Right renal pelvis (tissue), 4 donors: ENCODE measurements at regions not wholly inside any gene's neighbourhood (a gene's known extent, or its start where the extent isn't known, plus 50 kb on each side); places are given as distances from the start of the nearest gene placed in this dataset.

Experiments
- DNase-seq, 4 donors: peaks; one replicate each; pipeline ENCODE4 v3.0.0-alpha.2; 2013; ENCODE audit warnings: low read depth in 4 of 4, low spot score in 3 of 4, missing footprints in 1 of 4

DNA sequence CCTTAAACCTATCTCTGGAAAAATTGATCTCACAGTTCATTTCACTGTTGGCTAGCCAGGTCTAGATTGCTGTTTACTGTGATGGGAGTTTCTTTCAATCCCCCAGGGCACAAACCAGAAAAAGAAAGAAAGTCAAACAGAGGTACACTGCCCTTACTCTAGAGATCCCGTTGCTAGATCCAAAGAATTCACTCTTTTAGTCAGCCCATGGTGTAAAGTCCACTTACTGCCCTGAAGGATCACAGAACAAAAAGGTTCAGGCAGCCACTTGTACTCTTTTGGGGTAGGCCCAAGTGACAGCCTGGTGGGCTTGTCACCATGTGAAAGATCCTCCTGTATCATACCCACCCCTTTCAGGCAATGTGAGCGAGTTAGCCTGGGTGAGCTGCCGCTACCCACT lies 162.6 kb upstream of the CCDC179 start:
- no peak for DNase-seq

DNA sequence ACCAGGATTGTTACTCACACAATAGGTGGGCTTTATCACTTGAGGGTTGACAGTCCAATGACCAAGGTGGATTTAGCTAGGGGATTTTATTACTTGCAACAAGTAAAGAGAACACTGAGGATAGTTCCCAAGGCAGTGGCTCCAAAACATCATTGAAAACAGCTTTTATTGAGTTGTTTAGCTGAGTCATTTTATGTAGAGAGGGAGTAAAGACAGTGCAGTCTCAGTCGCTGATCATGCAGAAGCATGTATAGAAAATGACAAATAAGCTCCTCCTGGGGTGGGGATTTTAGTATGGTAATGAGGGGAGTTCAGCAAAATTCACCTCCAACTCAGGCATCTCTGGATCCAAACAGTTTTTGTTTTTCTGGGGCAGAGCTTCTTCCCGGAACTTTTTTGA lies 163.0 kb upstream of the CCDC179 start:
- DNase-seq, result no peak

DNA sequence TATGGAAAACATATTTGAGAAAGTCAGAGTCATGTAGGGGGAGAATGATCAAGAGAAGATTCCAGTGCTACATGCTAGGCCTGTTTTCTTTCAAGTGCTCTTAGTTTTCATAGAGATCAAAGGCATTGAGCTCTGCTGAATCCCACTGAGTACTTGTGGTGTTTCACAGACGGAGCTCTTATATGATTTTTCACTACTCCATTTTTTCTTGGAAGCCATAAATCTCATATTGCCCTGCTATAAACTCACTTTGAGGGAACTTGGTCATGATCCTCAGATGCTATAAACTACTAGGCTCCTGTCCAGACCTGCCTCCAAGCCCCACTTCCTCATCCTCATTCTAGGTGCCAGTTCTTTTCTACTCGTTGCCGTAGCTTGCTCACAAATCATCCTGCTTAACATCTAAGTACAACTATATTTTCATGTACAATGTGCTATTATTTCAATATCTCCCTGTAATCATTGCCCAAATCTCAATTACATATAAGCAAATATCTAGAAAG lies 180.8 kb upstream of the CCDC179 start:
- DNase-seq, result no peak

DNA sequence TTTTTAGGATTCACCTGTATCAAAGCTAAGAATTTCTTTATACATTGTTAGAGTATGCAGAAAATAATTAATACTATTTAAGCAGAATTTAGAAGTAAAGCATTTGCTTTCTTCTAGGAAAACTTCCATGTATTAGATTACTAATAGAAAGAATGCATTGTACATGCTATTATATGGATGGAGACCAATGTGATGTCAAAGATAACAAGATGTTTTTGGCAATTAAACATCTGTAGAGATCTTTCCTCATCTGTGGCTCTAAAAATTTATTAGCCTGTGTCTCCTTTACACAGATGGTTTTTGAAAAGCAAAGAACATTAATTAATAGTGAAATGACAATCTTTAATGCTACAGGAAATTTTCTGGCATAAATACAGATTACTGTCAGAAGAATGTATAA lies 198.4 kb upstream of the CCDC179 start:
- no peak for DNase-seq

DNA sequence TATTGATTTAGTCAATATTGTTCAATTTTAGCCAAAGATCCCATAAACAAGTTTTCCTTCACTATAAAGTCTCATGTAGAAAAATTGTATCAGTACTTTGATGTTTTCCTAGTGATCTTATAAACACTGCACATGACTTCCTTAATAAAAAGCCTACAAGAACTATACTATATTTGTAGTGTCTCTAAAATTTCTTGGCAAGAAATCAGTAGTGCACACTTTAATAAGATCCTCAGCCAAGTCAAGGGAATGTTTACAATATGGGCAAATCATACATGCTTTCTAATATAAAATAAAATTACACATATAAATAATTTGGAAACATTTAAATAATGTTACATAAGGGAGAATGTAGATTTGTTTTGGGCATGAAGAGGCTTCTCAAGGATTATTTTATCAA lies 203.0 kb upstream of the CCDC179 start:
- no peak for DNase-seq

DNA sequence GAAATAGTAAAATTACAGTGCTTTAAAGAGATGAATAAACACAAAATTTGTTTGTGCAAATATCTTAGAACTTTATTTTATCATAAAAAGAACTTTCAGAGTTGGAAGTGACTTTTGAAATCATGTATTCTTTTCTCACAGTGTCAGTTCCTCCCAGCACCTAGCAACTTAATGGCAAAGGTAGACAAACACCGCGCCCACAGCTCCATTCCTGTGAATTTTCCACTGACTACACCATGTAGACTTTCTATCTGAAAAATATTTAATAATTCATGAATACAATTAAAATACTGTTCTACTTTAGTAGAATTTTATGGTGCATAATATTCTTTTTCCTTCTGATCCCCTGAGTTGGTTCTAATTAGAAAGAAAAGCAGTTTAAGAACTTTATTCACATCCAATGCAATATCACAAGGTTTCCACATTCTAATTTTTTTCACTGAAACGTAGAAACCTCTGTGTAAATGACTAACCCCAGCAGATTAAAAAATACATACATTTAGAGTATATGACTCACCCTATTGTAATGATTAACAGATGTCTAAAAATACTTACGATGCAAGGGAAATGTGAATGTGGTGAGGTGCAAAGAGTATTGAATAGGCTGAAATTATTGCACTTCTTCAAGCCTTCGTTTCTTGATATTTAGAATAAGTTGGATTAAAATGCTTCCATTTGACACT lies 218.2 kb upstream of the CCDC179 start:
- DNase-seq, result no peak

DNA sequence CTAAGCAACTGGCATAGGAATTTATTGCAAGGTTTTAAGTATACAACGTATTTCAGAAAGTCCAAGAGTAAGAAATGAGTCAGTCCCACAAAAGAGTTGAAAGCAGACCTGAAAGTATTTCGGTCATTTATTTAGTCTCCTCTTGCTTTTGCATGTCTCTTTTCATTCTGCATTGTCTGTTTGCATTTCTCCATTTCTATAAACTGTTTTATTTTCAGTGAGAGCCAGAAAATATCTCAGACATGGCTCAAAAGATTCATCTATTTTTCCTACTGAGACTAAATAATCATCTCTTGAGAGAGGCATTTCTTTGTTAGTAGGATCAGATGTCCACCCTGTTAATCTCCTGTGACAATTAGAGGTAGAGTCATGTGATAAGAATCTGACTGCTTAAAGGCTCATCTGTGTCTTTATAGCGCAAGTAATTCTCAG lies 219.1 kb upstream of the CCDC179 start:
- DNase-seq, result no peak

DNA sequence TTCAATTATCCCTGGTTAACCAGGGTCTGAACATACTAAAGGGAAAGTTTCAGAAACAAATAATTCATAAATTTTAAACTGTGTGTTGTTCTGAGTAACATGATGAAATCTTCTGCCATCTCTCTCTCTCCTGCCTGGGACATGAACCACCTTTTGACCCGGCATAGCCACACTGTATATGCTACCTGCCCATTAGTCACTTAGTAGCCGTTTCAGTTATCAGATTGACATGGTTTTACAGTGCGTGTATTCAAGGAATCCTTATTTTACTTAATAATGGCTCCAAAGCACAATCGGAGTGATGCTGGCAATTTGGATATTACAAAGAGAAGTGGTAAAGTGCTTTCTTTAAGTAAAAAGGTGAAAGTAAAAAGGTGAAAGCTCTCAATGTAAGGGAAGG lies 227.1 kb upstream of the CCDC179 start:
- no peak for DNase-seq

DNA sequence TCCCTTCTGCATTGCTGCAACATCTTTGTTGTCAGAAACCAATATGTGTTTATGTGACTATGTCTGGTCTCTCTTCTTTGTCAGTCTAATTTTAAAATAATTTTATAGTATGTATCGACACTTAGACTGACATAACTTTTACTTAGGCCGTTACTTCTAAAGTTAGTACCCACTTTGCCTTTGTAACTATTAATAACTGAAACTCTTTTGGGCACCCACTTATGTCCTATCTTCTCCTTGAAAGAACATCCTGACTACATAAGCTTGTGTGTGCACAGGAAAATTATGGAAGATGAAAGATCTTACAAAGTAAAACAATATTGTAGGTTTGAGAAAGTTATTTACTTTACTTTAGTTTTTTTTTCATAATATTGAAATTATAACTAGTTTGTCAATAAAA lies 230.4 kb upstream of the CCDC179 start:
- no peak for DNase-seq

DNA sequence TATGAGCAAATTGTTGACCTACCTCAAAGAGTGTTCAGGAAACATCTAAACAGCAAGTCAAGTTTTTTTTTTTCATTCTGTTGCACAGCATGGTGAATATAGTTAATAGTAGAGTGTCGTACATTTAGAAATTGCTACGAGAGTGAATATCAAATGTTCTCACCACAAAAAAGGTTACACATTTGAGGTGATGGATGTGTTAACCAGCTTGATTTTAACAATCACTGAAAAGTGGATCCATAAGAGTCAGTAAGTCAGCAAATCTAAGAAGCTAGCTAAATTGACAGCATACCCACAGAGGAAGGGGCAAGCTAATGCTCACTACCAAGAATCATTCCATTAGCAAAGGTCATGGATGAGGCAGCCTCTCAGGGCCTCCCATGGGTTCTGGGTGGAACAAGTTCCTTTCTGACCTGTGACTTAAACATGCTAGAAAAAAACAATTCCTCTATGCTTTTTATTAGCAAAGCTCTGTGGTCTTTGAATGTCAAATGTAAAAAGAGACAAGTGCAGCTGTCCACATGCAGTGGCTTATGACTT lies 235.4 kb upstream of the CCDC179 start:
- no peak for DNase-seq

DNA sequence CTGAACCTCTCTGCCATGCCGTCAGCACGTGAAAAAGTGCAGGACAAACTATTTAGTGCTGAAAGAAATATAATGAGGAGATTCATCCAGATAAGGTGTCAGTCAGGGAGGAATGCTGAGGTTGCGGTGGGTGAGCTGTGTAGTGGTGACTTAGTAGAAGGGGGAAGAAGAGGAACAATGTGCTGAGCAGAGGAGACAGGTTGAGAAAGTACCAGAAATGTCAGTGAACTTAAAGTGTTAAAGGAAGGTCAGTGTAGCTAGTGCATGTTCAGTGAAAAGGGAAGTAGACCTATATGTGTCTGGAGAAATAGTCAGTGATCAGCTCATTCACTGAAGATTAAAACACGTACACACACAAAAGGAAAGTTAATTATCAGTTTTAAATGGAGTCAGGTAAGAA lies 237.6 kb upstream of the CCDC179 start:
- DNase-seq, result no peak

DNA sequence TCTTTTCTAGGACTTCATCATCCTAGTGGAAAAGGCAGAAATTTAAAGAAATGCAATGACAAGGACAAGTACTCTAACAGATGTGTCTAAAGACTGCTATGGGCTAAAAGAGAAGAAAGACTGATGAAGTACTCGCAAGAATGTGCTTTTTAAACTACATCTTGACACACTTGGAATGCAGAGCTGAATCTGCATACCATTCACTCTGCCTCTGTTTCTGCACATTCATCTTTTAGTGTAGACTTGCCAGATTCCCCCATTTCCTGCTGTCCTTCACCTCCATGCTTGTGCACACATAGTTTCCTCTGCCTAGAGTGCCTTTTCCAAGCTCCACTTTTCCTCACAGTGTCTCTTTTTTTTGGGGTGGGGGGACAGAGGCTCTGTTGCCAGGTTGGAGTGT lies 239.0 kb upstream of the CCDC179 start:
- DNase-seq, result no peak

DNA sequence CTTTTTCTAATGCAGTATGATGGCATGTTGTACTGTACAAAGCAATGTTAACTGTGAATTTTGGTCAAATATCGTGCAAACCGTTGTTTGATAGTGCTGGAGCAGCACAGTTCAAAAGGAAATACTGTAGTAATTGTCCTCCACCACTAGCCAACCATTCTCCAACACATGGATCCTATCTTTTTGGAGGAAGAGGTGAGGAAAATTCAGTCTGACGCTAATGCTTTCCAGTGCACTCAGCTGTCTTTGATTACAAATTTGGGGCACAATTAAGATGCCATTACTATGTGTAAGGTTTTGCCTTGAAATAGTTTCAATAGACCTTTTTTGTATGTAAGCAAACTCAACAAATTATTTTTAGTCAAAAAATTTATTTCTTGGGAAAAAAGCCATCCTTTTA lies 240.5 kb upstream of the CCDC179 start:
- DNase-seq, result no peak

DNA sequence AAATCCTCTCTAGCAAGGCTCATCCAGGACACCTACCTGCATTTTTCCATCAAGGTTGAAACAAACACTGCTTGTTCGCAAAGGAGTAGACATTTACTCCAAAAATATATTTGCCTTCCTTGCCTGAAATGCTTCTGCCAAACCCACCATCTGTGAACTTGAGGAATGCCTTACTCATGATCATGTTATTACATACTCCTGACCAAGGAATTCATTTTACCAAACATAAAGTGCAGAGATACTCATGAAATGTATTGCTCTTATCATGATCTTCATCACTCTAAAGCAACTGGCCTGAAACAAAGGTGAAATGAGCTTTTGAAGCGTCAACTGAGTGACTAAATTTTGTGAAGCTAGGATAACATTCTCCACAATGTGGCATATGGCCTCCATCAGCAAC lies 243.1 kb upstream of the CCDC179 start:
- DNase-seq, result no peak

DNA sequence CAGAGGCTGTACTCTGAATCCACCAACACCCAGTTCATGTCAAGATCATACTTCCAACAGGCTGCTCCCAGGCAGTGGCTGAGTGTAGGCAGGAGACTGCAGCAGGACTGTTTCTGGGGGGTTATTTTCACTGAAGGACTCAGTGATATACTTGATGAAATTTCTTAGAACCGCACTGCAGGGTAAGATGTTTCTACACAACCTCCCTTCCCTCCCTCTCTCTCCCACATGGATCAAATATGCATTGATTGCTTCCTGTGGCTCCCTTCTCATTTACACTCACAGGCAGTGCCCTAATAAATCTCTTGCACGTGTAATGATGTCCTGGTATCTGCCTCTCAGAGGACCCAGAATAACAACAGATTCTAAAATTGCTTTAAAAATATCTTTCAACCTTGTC lies 251.3 kb upstream of the CCDC179 start:
- peak in 1 of 4 donors; percentile 38 for DNase-seq

DNA sequence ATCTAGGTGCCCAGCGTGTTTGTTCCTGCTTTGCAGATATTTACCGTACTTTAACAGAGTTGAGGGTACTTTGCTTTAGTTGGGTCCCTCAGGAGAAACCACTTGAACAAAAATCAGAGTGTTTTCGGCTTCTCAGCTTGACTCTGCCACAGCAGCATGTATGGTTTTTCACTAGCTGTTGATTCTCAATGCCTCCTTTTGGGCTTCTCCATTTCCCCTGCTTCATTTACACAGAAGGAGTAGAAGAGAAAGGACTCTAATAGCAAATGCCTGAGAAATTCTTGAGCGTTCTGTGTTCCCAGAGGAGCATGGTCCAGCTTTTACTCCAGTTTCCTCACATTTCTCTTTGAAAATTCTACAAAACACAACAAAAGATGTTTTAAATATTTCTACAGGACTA lies 252.1 kb upstream of the CCDC179 start:
- DNase-seq, result no peak

DNA sequence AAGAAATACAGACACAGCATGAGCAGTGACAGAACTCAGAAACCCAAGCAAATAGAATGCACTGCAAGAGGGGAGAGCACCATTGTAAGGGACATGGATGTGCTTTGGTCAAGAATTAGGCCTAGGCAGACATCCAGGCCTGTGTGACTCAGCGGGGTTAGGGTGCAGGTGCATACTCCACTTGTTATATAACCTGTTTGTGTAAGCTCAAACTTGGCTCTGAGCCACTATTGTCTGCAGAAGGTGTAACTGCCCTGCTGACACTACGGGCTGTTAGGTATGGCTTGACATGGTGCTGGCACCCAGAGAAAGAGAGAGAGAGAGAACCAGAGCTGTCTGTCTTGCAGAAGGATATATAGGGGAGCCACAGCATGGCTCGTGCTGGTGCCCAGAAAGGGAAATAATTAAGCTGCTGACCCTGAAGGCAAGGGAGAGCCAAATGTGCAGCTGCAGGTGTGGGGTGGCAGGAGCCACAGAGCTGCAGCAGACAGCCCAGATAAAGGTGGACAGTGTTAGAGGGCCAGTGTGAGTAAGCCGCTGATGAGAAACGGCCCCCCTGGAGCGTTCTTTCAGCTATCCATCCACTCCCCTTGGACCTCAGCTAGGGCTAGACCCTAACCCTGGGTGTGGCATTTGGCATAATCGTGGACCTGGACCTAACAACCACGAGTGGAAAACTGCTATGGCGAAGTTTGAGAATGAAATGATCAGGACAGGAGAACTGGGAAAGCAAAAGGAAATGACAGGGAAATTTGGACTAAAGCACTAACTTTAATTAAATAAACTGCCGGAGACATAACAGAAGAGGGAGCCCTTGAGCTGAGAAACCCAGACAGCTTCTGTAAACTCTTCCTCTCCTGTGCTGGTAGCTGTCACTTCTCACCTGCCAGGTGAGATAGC lies 253.0 kb upstream of the CCDC179 start:
- DNase-seq, result peak; percentile 26 to 42 (median 35)

DNA sequence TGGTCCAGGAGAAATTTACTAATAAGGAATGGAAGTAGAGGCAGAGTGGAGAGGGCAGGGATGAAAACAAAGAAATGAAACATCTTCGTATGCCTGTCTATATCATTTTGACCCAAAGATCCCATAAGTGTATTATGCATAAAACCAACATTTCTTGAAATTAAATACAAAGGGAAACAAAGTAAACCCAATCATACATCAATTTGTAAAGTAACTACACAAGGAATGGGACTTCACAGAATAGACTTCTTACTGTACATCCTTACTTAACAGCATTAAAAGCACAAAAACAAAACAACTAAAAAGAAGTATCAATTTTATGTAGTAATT lies 253.6 kb upstream of the CCDC179 start:
- DNase-seq, result no peak

DNA sequence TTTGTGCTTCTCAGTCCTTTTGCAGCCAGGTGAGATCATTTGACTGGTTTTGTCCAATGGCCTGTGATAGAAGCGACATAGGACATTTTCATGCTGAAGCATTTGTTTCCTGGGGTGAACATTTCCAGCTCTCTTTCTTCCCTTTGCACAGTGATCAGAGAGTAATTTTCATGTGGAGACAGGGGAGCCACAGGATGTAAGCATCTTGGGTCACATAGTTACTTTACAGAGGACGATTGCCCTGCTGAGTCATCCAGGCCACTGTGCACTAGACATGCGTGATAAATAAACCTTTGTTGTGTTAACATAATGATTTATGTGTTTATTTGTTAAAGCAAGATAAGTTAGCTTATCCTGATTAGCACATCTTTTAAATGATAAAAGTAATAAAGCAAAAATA lies 263.5 kb upstream of the CCDC179 start:
- DNase-seq, result no peak

DNA sequence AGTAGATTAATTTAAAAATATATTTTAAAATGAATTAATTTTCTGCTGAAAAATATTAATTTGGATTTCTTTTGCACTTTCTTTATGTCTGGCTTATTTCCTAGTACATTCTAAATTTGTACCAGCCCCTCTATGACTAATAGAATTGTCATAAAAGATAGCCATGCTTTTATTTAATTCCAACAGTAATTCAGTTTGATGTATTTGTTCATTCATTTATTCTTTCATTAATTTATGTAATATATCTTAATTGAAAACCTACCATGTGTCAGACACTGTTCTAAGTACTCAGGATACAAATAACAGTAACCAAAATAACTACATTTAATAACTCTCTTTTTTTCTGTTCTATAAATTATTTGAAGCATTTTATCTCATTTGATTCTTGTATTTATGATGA lies 264.0 kb upstream of the CCDC179 start:
- no peak for DNase-seq

DNA sequence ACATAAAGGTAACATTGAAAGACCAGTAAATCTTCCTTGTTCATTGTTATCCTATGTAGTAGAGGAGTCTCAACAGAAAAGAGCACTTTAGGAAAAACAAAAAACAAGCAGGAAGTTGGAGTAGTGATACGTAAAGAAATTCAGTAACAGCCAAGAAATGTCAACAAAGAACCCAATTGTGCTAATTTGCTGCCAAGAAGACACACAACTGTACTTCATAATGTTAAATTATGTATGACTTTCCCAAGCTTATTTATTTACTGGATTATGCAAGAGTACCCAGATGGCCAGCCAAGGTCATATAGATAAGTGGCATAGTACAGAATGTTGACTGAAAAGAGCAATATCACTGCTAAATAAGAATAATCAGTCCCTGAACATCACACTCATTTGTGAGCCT lies 264.7 kb upstream of the CCDC179 start:
- DNase-seq, result no peak

DNA sequence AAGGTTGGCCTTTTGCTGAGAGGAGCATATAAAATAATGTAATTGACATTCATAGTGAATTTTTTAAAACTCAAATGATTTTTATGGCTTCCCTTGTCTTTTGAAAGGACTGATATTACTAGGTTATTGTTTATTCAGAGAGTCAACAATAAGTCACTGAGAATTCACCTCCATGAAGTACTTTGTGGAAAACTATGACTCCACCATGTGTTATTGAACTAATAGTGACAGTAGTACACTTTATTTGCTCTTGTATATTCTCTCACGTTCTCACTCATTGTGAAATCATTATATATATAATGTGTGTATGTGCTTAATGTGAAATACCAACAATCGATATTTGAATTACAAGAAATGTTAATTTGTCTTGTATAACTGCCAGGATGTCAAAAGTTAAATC lies 267.4 kb upstream of the CCDC179 start:
- DNase-seq, result no peak
